GM18505 (cell line): ENCODE measurements at regions not wholly inside any gene's neighbourhood (a gene's known extent, or its start where the extent isn't known, plus 50 kb on each side); places are given as distances from the start of the nearest gene placed in this dataset.

Experiments used
- ATAC-seq: cut with Tn5 transposase; IDR thresholded peaks from one replicate; pipeline ENCODE4 v1.9.1; 2021; ENCODE audit not compliant: unreplicated experiment
- POLR2A ChIP-seq: IDR thresholded peaks from 4 replicates; pipeline ENCODE4 v1.6.1; 2011; ENCODE audit warnings: borderline replicate concordance; ENCODE audit not compliant: insufficient read depth, insufficient read length; ENCODE audit errors: extremely low read depth

DNA sequence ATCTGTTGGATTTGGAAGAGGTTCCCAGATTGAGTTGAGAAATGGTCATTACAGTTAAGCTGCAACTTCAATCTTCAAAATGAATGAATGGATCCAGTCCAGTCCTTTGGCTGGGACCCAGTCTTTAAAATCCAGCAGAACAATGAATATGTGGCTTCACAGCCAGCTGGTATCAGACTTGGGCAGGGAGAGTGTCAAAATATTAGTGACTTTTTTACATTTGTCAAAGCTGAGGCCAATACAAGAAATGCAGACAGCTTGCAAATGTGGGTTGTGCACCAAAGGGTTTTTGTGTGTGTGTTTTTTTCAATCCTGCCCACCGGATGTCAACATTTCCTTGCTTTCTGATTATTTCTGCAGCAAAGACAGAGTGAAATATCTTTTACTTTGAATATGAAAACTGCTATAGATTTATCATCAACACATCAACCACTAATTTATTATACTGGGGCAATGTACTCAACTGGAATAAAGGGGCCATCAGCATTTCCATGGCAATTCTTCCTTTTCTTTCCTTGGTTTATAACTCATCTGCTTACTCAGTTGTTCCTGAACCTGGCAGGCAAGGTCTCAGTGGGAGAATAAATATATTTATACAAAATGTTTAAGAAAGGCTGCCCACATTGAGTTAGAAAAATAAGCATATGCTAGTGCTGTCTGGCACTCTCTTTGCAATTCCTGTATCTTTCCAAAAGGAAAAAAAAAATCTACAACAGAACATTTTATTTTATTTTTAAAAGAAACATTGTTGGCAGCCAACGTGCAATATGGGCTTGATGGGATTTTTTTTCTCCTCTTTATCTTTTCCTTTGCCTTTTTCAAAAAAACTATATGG, 491.6 kb upstream of the C1orf87 start:
- no peak for ATAC-seq
- no peak for TF ChIP-seq POLR2A

- TF ChIP-seq POLR2A, result no peak
- no peak for ATAC-seq
Measured at GRCh38 chr1:60563777-60564535, 490.4 kb upstream of the C1orf87 start.

- ATAC-seq, result no peak
- no peak for TF ChIP-seq POLR2A
Measured at GRCh38 chr1:60562740-60563139, 489.2 kb upstream of the C1orf87 start.

DNA sequence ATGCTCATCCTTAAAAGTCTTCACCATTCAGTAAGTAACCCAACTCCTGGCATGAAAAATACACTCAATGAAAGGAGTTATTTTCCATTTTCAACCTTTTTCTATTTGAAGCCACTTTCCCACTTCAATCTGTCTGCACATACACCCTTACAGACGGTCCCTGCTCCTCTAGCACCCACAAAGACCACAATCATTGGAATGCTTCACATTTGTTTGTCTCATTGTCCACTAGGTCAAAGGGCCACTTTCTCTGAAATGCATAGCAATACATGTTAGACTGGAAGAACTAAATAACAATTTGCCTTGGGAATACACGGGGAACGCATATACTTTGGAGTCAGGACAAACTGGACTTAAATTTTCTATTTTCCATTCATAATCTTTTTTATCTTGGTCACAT, 487.1 kb upstream of the C1orf87 start:
- TF ChIP-seq POLR2A, result no peak
- ATAC-seq, result no peak

GRCh38 chr1:60558236-60558635, 484.7 kb upstream of the C1orf87 start:
- TF ChIP-seq POLR2A, result no peak
- ATAC-seq, result no peak

- ATAC-seq, result no peak
- no peak for TF ChIP-seq POLR2A
Measured at GRCh38 chr1:60553730-60554129, 480.2 kb upstream of the C1orf87 start.

DNA sequence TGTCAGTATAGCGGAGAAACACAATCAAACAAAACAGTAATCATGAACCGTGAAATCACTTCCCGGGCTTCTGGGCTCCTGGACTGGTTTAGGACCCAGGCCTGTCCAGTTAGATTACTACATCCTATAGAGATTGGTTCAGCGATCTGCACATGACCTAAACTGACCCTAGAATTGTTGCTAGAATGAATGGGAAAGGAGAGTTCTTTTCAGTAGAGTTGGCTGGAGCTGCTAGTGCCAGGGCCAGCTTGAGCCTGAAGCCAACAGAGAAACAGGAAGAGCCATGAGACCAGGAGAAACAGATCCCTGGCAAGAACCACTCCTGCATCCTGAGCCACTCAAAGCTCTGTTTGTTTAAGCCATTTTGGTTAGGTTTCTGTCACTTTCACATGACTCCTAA, 474.3 kb upstream of the C1orf87 start:
- TF ChIP-seq POLR2A, result no peak
- ATAC-seq, result no peak

DNA sequence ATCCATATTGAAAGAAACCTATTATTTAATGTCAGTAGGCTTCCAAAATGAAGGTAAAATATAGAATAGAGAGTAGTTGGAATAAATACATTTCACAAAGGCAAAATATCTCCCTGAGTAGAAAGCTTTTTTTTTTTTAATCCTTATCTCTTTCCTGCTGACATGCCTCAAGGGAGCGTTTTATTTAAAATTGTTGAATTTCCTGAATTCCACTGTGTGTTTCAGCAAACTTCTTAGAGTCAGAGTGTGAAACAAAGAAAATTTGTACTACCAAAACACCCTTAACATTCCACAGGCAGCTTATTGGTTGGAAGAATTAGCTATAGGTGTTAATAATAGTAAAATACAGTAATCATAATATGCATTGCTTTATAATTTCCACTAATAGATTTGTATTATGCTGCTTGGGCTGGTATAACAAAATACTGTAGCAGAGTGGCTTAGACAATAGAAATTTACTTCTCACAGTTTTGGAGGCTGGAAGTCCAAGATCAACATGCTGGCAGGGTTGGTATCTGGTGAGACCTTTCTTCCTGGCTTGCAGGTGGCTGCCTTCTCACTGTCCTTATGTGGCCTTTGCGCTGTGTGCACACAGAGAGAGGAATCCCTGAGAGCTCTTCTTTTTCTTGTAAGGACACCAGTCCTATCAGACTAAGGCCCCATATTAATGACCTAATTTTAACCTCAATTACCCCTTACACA, 468.4 kb upstream of the C1orf87 start:
- ATAC-seq, result no peak
- no peak for TF ChIP-seq POLR2A

GRCh38 chr1:60540141-60540540, 466.6 kb upstream of the C1orf87 start:
- TF ChIP-seq POLR2A, result no peak
- ATAC-seq, result no peak

DNA sequence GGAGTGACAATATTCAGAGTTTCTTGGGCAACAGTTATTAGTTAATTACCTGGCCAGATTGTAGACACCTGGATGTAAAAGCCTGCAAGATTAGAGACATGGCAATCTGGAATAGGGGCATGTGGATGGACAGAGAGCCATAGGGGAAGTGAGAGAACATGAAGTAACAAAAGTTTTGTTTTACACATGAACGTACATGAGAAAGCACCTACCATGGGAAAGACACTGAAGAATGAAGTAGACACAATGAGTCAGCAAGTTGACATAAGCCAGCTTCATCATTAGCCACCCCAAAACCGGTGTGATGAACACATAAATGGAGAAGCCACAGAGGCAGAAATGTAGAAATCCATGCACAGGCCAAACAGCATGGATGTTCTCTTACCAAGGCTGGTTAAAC, 462.1 kb upstream of the C1orf87 start:
- ATAC-seq, result no peak
- no peak for TF ChIP-seq POLR2A

DNA sequence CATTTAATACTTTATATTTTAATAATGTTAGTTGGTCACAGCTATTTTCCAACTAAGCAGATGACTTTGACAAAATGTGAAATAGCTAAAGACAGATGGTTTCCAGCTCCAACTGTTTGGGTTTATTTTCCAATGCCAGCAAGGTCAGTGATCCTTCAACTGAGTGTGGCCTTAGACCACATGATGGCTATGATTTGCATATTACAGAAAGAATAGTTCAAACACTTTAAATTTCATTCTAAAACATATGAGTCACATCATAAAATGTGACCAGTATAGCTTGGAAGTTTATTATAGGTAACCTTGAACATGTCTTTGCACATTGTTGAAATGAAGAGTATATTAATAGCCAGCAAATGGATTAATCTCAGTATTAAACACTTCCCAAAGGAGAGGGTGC, 454.0 kb upstream of the C1orf87 start:
- TF ChIP-seq POLR2A, result no peak
- no peak for ATAC-seq

- no peak for ATAC-seq
- no peak for TF ChIP-seq POLR2A
Measured at GRCh38 chr1:60516996-60517395, 443.4 kb upstream of the C1orf87 start.

- no peak for TF ChIP-seq POLR2A
Measured at GRCh38 chr1:60510162-60510561, 436.6 kb upstream of the C1orf87 start.

More at GRCh38 chr1:60510162-60510561, 436.6 kb upstream of the C1orf87 start:
- ATAC-seq, result no peak
